ENCODE measurements at regions not wholly inside any gene's neighbourhood (a gene's known extent, or its start where the extent isn't known, plus 50 kb on each side); places are given as distances from the start of the nearest gene placed in this dataset.

GRCh38 chr3:66705076-66705475, 204.3 kb upstream of the LRIG1 start:
- TF ChIP-seq CTCF (IDR thresholded peaks at IDR 0.05) (no peak), POLR2A (IDR thresholded peaks at IDR 0.05) (no peak)

All from adrenal gland (tissue), 5 donors.